ENCODE measurements at regions not wholly inside any gene's neighbourhood (a gene's known extent, or its start where the extent isn't known, plus 50 kb on each side); places are given as distances from the start of the nearest gene placed in this dataset.
"Not testable (repeated sequence)": the region's sequence is repeated elsewhere in the genome, so short reads cannot be mapped to it uniquely, and the experiment has no call there.

DNA sequence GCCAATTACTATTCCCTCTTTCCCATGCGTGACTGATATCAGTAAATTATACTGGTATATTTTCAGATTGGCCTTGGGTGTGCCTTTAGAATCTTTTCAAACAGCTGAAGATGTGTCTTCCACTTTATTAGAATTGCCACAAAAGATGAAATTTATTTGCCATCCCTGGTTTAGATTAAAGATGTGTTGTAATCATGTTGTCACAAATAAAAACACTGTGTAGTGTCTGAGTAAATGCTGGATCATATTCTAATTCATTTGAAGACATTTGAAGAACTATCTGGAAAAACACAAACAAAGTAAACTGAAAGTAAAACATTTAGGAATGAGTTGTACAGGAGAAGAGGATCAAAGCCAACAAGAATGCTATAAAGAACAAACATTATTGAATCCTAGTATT lies 339.7 kb upstream of the COL8A1 start:
- WGBS, result no CpG with 5 or more reads among the region's 1 CpG
- Histone ChIP-seq H3K27ac (ENCODE audit: low read depth, low read length) (no peak overlapping the region), H3K9me3 (ENCODE audit: insufficient read depth, low read depth, low read length) (no peaks in the 10 kb centered on the region), H3K36me3 (ENCODE audit: insufficient read depth, low read length) (no peaks in the 10 kb centered on the region), H3K4me1 (ENCODE audit: insufficient read depth, low read length) (peaks cover 16% of the 10 kb centered on the region), H3K9ac (ENCODE audit: low read depth, low read length) (no peak overlapping the region), H3K4me3 (ENCODE audit: low read length) (no peak overlapping the region), H3K27me3 (ENCODE audit: insufficient read depth, low read length) (no peaks in the 10 kb centered on the region)

- H3K36me3 ChIP-seq (ENCODE audit: insufficient read depth, low read length), result no peaks in the 10 kb centered on the region
- no CpG with 5 or more reads among the region's 1 CpG for WGBS
- H3K27ac ChIP-seq (ENCODE audit: low read depth, low read length), result no peak overlapping the region
- no peak overlapping the region for H3K4me3 ChIP-seq (ENCODE audit: low read length)
- H3K9ac ChIP-seq (ENCODE audit: low read depth, low read length), result no peak overlapping the region
- H3K27me3 ChIP-seq (ENCODE audit: insufficient read depth, low read length), result no peaks in the 10 kb centered on the region
- H3K9me3 ChIP-seq (ENCODE audit: insufficient read depth, low read depth, low read length), result no peaks in the 10 kb centered on the region
- H3K4me1 ChIP-seq (ENCODE audit: insufficient read depth, low read length), result peaks cover 16% of the 10 kb centered on the region
These were observed 342.6 kb upstream of the COL8A1 start for GRCh38 chr3:99295836-99296235.

- H3K27ac ChIP-seq (ENCODE audit: low read depth, low read length), result not testable (repeated sequence)
These were observed 344.3 kb upstream of the COL8A1 start for GRCh38 chr3:99294092-99294491.

DNA sequence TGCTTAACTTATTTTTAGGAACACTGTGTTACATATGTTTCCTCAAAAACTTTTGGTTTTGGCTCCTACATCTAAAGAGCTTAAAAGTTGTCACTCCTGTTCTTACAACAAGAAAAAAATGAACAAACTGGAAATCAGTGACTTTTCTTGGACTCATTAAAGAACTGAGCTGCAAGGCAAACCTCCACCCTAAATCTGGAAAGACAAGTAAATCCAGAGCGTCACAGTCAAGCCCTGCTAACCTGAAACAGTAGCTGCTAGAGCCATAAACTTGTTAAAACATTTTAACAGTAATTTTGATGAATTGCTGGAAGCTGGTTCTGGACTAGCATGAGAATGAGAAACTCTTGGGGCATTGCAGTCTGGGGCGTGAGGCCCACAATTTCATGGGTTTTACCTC lies 350.5 kb upstream of the COL8A1 start:
- Histone ChIP-seq H3K4me1 (ENCODE audit: insufficient read depth, low read length) (no peaks in the 10 kb centered on the region), H3K9ac (ENCODE audit: low read depth, low read length) (no peak overlapping the region), H3K27me3 (ENCODE audit: insufficient read depth, low read length) (no peaks in the 10 kb centered on the region), H3K27ac (ENCODE audit: low read depth, low read length) (no peak overlapping the region), H3K36me3 (ENCODE audit: insufficient read depth, low read length) (no peaks in the 10 kb centered on the region), H3K9me3 (ENCODE audit: insufficient read depth, low read depth, low read length) (peaks cover 2% of the 10 kb centered on the region; the same call in 1 of the 2 replicates), H3K4me3 (ENCODE audit: low read length) (no peak overlapping the region)
- 91% methylated on average over 2 of the region's 2 CpGs for WGBS

More at GRCh38 chr3:99294092-99294491, 344.3 kb upstream of the COL8A1 start:
- WGBS, result 3% methylated on average over 6 of the region's 8 CpGs
- H3K4me3 ChIP-seq (ENCODE audit: low read length), result peak overlapping the region; percentile 56
- H3K9me3 ChIP-seq (ENCODE audit: insufficient read depth, low read depth, low read length); H3K36me3 ChIP-seq (ENCODE audit: insufficient read depth, low read length); H3K27me3 ChIP-seq (ENCODE audit: insufficient read depth, low read length): not testable (repeated sequence)
- H3K4me1 ChIP-seq (ENCODE audit: insufficient read depth, low read length), result peaks cover 16% of the 10 kb centered on the region
- H3K9ac ChIP-seq (ENCODE audit: low read depth, low read length), result peak overlapping the region; percentile 51; the same call in 1 of the 2 replicates

DNA sequence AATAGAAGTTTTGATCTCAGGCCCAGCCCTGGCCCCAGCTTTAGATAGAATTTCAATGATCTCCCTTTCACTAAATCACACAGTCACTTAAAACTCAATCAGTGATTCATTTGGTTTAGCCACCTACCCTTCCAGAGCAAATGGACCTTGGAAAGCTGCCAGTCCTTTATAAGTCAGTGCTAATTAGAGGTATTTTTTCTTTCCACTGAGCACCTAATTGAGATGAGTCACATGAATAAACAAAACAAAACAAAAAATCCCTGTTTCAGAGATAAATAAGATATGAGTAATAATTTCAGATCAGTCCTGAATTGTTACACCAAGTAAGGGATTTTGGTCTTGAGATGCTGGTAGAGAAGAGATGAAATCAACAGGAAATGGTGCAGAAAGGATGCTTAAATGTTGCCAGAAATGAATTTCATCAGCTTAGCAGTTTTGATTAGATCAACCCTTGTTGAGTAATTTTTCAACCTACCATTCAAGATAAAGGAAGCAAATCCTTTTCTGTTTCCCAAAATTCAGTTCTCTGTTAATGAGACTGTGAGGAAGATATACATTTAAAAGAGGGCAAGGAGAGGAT lies 352.0 kb upstream of the COL8A1 start:
- H3K36me3 ChIP-seq (ENCODE audit: insufficient read depth, low read length), result no peaks in the 10 kb centered on the region
- no peak overlapping the region for H3K9ac ChIP-seq (ENCODE audit: low read depth, low read length)
- peaks cover 2% of the 10 kb centered on the region; the same call in 1 of the 2 replicates for H3K9me3 ChIP-seq (ENCODE audit: insufficient read depth, low read depth, low read length)
- H3K27ac ChIP-seq (ENCODE audit: low read depth, low read length), result no peak overlapping the region
- no peaks in the 10 kb centered on the region for H3K27me3 ChIP-seq (ENCODE audit: insufficient read depth, low read length)
- H3K4me1 ChIP-seq (ENCODE audit: insufficient read depth, low read length), result no peaks in the 10 kb centered on the region
- H3K4me3 ChIP-seq (ENCODE audit: low read length), result no peak overlapping the region

- no peaks in the 10 kb centered on the region for H3K4me1 ChIP-seq (ENCODE audit: insufficient read depth, low read length)
- no peaks in the 10 kb centered on the region for H3K27me3 ChIP-seq (ENCODE audit: insufficient read depth, low read length)
- H3K36me3 ChIP-seq (ENCODE audit: insufficient read depth, low read length), result no peaks in the 10 kb centered on the region
- no peaks in the 10 kb centered on the region for H3K9me3 ChIP-seq (ENCODE audit: insufficient read depth, low read depth, low read length)
- 92% methylated on average over 7 of the region's 9 CpGs for WGBS
- no peak overlapping the region for H3K9ac ChIP-seq (ENCODE audit: low read depth, low read length)
- H3K4me3 ChIP-seq (ENCODE audit: low read length), result no peak overlapping the region
- no peak overlapping the region for H3K27ac ChIP-seq (ENCODE audit: low read depth, low read length)
These were observed 368.3 kb upstream of the DCBLD2 start for GRCh38 chr3:99269606-99270351.

DNA sequence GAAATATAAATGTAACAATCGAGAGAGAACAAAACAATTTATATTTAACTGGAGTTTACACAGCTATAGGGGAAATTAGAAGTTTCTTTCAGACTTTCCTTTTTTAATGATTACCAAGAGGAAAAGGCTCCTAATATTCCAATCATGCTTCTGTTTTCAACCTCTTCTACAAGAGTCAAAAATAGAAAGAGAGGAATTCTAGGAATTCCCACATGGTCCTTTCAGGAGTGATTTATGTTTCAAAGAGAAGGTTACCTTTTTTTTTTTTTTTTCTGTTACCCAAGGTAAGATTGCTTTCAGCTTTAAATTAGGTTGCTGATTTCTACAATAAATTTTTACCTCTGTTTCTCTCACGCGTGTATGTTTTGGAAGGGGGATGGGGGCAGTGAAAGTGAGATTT lies 355.3 kb upstream of the DCBLD2 start:
- no CpG with 5 or more reads among the region's 3 CpGs for WGBS

GRCh38 chr3:99253963-99254355 lies 352.5 kb upstream of the DCBLD2 start:
- no peak overlapping the region for H3K4me3 ChIP-seq (ENCODE audit: low read length)
- no peaks in the 10 kb centered on the region for H3K36me3 ChIP-seq (ENCODE audit: insufficient read depth, low read length)
- no peak overlapping the region for H3K27ac ChIP-seq (ENCODE audit: low read depth, low read length)
- H3K9ac ChIP-seq (ENCODE audit: low read depth, low read length), result no peak overlapping the region
- H3K4me1 ChIP-seq (ENCODE audit: insufficient read depth, low read length), result peaks cover 9% of the 10 kb centered on the region
- 88% methylated on average over 2 of the region's 2 CpGs for WGBS
- H3K27me3 ChIP-seq (ENCODE audit: insufficient read depth, low read length), result no peaks in the 10 kb centered on the region
- H3K9me3 ChIP-seq (ENCODE audit: insufficient read depth, low read depth, low read length), result no peaks in the 10 kb centered on the region

More for the DNA sequence above, 355.3 kb upstream of the DCBLD2 start:
- Histone ChIP-seq H3K9me3 (ENCODE audit: insufficient read depth, low read depth, low read length) (no peaks in the 10 kb centered on the region), H3K4me1 (ENCODE audit: insufficient read depth, low read length) (peaks cover 9% of the 10 kb centered on the region), H3K27me3 (ENCODE audit: insufficient read depth, low read length) (no peaks in the 10 kb centered on the region), H3K9ac (ENCODE audit: low read depth, low read length) (no peak overlapping the region), H3K4me3 (ENCODE audit: low read length) (no peak overlapping the region), H3K27ac (ENCODE audit: low read depth, low read length) (no peak overlapping the region), H3K36me3 (ENCODE audit: insufficient read depth, low read length) (no peaks in the 10 kb centered on the region)

GRCh38 chr3:99250821-99251355 lies 349.4 kb upstream of the DCBLD2 start:
- Histone ChIP-seq H3K9me3 (ENCODE audit: insufficient read depth, low read depth, low read length) (no peaks in the 10 kb centered on the region), H3K36me3 (ENCODE audit: insufficient read depth, low read length) (no peaks in the 10 kb centered on the region), H3K4me3 (ENCODE audit: low read length) (no peak overlapping the region), H3K9ac (ENCODE audit: low read depth, low read length) (no peak overlapping the region), H3K27ac (ENCODE audit: low read depth, low read length) (no peak overlapping the region), H3K4me1 (ENCODE audit: insufficient read depth, low read length) (no peaks in the 10 kb centered on the region), H3K27me3 (ENCODE audit: insufficient read depth, low read length) (no peaks in the 10 kb centered on the region)
- 93% methylated on average over 1 of the region's 1 CpG for WGBS

DNA sequence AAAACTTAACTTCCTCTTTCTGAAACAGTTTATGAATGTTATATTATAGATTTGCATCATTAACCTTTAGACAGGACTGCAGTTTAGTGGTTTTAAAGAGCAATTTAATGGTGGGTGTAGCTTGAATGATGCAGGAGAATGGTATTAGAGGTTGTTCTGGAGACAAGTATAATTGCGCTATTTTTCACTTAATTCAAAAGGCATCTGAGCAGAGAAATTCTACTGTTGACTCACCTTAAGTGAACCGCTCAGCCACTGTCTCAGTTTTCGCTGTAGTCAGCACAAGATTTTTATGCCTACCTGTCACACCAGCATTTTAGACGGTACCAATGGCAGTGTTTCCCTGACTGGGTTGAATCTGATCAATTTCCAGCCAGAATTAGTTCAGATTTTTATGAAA lies 348.8 kb upstream of the DCBLD2 start:
- no peaks in the 10 kb centered on the region for H3K9me3 ChIP-seq (ENCODE audit: insufficient read depth, low read depth, low read length)
- H3K9ac ChIP-seq (ENCODE audit: low read depth, low read length), result no peak overlapping the region
- H3K36me3 ChIP-seq (ENCODE audit: insufficient read depth, low read length), result no peaks in the 10 kb centered on the region
- no peaks in the 10 kb centered on the region for H3K27me3 ChIP-seq (ENCODE audit: insufficient read depth, low read length)
- 88% methylated on average over 4 of the region's 4 CpGs for WGBS
- H3K4me3 ChIP-seq (ENCODE audit: low read length), result no peak overlapping the region
- H3K4me1 ChIP-seq (ENCODE audit: insufficient read depth, low read length), result no peaks in the 10 kb centered on the region
- no peak overlapping the region for H3K27ac ChIP-seq (ENCODE audit: low read depth, low read length)

- Histone ChIP-seq H3K9ac (ENCODE audit: low read depth, low read length) (no peak overlapping the region), H3K36me3 (ENCODE audit: insufficient read depth, low read length) (no peaks in the 10 kb centered on the region), H3K4me3 (ENCODE audit: low read length) (no peak overlapping the region), H3K27ac (ENCODE audit: low read depth, low read length) (no peak overlapping the region), H3K9me3 (ENCODE audit: insufficient read depth, low read depth, low read length) (no peaks in the 10 kb centered on the region), H3K27me3 (ENCODE audit: insufficient read depth, low read length) (no peaks in the 10 kb centered on the region), H3K4me1 (ENCODE audit: insufficient read depth, low read length) (no peaks in the 10 kb centered on the region)
- WGBS, result 97% methylated on average over 5 of the region's 6 CpGs
These were observed 348.1 kb upstream of the DCBLD2 start for GRCh38 chr3:99249627-99250026.

Data from HUES64 (cell line).